Peyer's patch (tissue), 4 donors: ENCODE measurements at regions not wholly inside any gene's neighbourhood (a gene's known extent, or its start where the extent isn't known, plus 50 kb on each side); places are given as distances from the start of the nearest gene placed in this dataset.
A peak's percentile ranks its signal among the peaks of the same experiment; 100 is the strongest.

Source experiments
- DNase-seq, 3 donors: peaks; one replicate each; pipeline ENCODE4 v3.0.0-alpha.2; 2017 to 2019
- H3K27ac ChIP-seq, 4 donors: fragments of 200-600 bp; sonication (generic); one replicate each; pipeline ENCODE4 v1.5.1; 2016 to 2019
- H3K27me3 ChIP-seq, 2 donors: fragments of 200-600 bp; sonication (generic); one replicate each; pipeline ENCODE4 v1.5.1; 2019
- H3K36me3 ChIP-seq, 3 donors: fragments of 200-600 bp; sonication (generic); one replicate each; pipeline ENCODE4 v1.5.1; 2016 to 2019
- H3K4me1 ChIP-seq, 4 donors: fragments of 200-600 bp; sonication (generic); one replicate each; pipeline ENCODE4 v1.5.1; 2016 to 2019
- H3K4me3 ChIP-seq, 4 donors: fragments of 200-600 bp; sonication (generic); 1 replicate in 3 of 4; 2 replicates in 1 of 4; pipeline ENCODE4 v1.5.1; 2016 to 2019; ENCODE audit warnings: mild to moderate bottlenecking in 1 of 4
- H3K9me3 ChIP-seq, 4 donors: fragments of 200-600 bp; sonication (generic); one replicate each; pipeline ENCODE4 v1.5.1; 2016 to 2019; ENCODE audit warnings: mild to moderate bottlenecking in 1 of 4
- CTCF ChIP-seq, 6 experiments: fragments of 450-650 bp in 4 of 6; fragments of 200-600 bp in 2 of 6; sonication (generic) in 1 of 6; IDR thresholded peaks; one replicate each; pipeline ENCODE4 v1.5.1; 2017 to 2019; ENCODE audit warnings: antibody characterized with exemption in 6 of 6, mild to moderate bottlenecking in 3 of 6, moderate library complexity in 1 of 6
- POLR2A ChIP-seq, 2 donors: fragments of 450-650 bp; IDR thresholded peaks; one replicate each; pipeline ENCODE4 v1.5.1; 2017; ENCODE audit warnings: antibody characterized with exemption in 2 of 2, mild to moderate bottlenecking in 2 of 2, moderate library complexity in 2 of 2

GRCh38 chr18:22347606-22348511 lies 69.9 kb downstream of the CTAGE1 start:
- Histone ChIP-seq H3K4me1 (peaks cover 0 to 30% (median 4%) of the 10 kb centered on the region in 4 donors), H3K27ac (peak overlapping the region; percentile 55 to 97 (median 84)), H3K9me3 (no peaks in the 10 kb centered on the region), H3K36me3 (no peaks in the 10 kb centered on the region), H3K4me3 (peak overlapping the region; percentile 6 to 71 (median 42)), H3K27me3 (no peaks in the 10 kb centered on the region)
- peak in 1 of 3 donors; percentile 73 for DNase-seq
- TF ChIP-seq CTCF (IDR thresholded peaks at IDR 0.05) (no peak), POLR2A (IDR thresholded peaks at IDR 0.05) (no peak)

- no peaks in the 10 kb centered on the region for H3K9me3 ChIP-seq
- peak in 2 of 3 donors; percentile 88 to 89 for DNase-seq
- no peaks in the 10 kb centered on the region for H3K36me3 ChIP-seq
- H3K4me3 ChIP-seq: peak overlapping the region in 2 of 4 donors; percentile 55 to 71
- H3K27me3 ChIP-seq: no peaks in the 10 kb centered on the region
- TF ChIP-seq POLR2A (IDR thresholded peaks at IDR 0.05) (peak; percentile 52 to 84), CTCF (IDR thresholded peaks at IDR 0.05) (no peak)
- peak overlapping the region; percentile 57 to 97 (median 84) for H3K27ac ChIP-seq
- H3K4me1 ChIP-seq: peaks cover 0 to 32% (median 5%) of the 10 kb centered on the region in 4 donors
Observed at GRCh38 chr18:22346953-22347605, 70.6 kb downstream of the CTAGE1 start.

GRCh38 chr18:22346401-22346952 lies 71.2 kb downstream of the CTAGE1 start:
- H3K27me3 ChIP-seq: no peaks in the 10 kb centered on the region
- no peak for TF ChIP-seq CTCF (IDR thresholded peaks at IDR 0.05)
- TF ChIP-seq POLR2A (IDR thresholded peaks at IDR 0.05): no peak
- peak in 2 of 3 donors; percentile 51 to 87 for DNase-seq
- no peaks in the 10 kb centered on the region for H3K9me3 ChIP-seq
- H3K4me1 ChIP-seq: peaks cover 0 to 34% (median 6%) of the 10 kb centered on the region in 4 donors
- peak overlapping the region; percentile 57 to 97 (median 84) for H3K27ac ChIP-seq
- no peaks in the 10 kb centered on the region for H3K36me3 ChIP-seq
- H3K4me3 ChIP-seq: peak overlapping the region in 2 of 4 donors; percentile 55 to 71

GRCh38 chr18:22345718-22346117 lies 72.0 kb downstream of the CTAGE1 start:
- Histone ChIP-seq H3K9me3 (no peaks in the 10 kb centered on the region), H3K27me3 (no peaks in the 10 kb centered on the region), H3K4me3 (no peak overlapping the region), H3K27ac (peak overlapping the region; percentile 57 to 97 (median 84)), H3K36me3 (no peaks in the 10 kb centered on the region), H3K4me1 (peaks cover 0 to 38% (median 6%) of the 10 kb centered on the region in 4 donors)
- TF ChIP-seq CTCF (IDR thresholded peaks at IDR 0.05) (no peak), POLR2A (IDR thresholded peaks at IDR 0.05) (no peak)
- no peak for DNase-seq

- DNase-seq: no peak
- Histone ChIP-seq H3K9me3 (no peaks in the 10 kb centered on the region), H3K4me1 (peaks cover 0 to 38% (median 6%) of the 10 kb centered on the region in 4 donors), H3K4me3 (no peak overlapping the region), H3K36me3 (no peaks in the 10 kb centered on the region), H3K27me3 (no peaks in the 10 kb centered on the region), H3K27ac (peak overlapping the region; percentile 38 to 97 (median 84))
- TF ChIP-seq POLR2A (IDR thresholded peaks at IDR 0.05) (no peak), CTCF (IDR thresholded peaks at IDR 0.05) (no peak)
Observed at GRCh38 chr18:22344908-22345670, 72.6 kb downstream of the CTAGE1 start.
